DMS 273 (cell line): ENCODE measurements at regions not wholly inside any gene's neighbourhood (a gene's known extent, or its start where the extent isn't known, plus 50 kb on each side); places are given as distances from the start of the nearest gene placed in this dataset.
"Not testable (repeated sequence)": the region's sequence is repeated elsewhere in the genome, so short reads cannot be mapped to it uniquely, and the experiment has no call there.

ENCODE experiments used
- DNase-seq: peaks from one replicate; lab custom pipeline; 2025; ENCODE audit not compliant: unreplicated experiment; lab: John Stamatoyannopoulos, UW

GRCh38 chr11:26839911-26840698 is 118.2 kb upstream of the SLC5A12 start:
- DNase-seq = no peak

GRCh38 chr11:26841818-26842473 is 120.1 kb upstream of the SLC5A12 start:
- no peak for DNase-seq

GRCh38 chr11:26842478-26843282 is 120.8 kb upstream of the SLC5A12 start:
- no peak for DNase-seq

- no peak for DNase-seq
These were observed 121.7 kb upstream of the SLC5A12 start for GRCh38 chr11:26843539-26843938.

- no peak for DNase-seq
These were observed 123.1 kb upstream of the SLC5A12 start for GRCh38 chr11:26844963-26845362.

GRCh38 chr11:26846227-26846626 is 124.4 kb upstream of the SLC5A12 start:
- DNase-seq = no peak

- no peak for DNase-seq
These were observed 125.6 kb upstream of the SLC5A12 start for GRCh38 chr11:26847459-26847858.

GRCh38 chr11:26847977-26848376 is 126.1 kb upstream of the SLC5A12 start:
- DNase-seq = no peak

GRCh38 chr11:26849036-26849435 is 127.2 kb upstream of the SLC5A12 start:
- DNase-seq = peak; percentile 19

- peak; percentile 21 for DNase-seq
These were observed 129.4 kb upstream of the SLC5A12 start for GRCh38 chr11:26851291-26851690.

- DNase-seq = peak; percentile 88
These were observed 129.8 kb upstream of the SLC5A12 start for GRCh38 chr11:26851696-26852095.

GRCh38 chr11:26858098-26858497 is 135.8 kb upstream of the FIBIN start:
- no peak for DNase-seq

GRCh38 chr11:26859416-26859815 is 134.5 kb upstream of the FIBIN start:
- DNase-seq = peak; percentile 12

GRCh38 chr11:26860091-26860780 is 133.7 kb upstream of the FIBIN start:
- peak; percentile 8 for DNase-seq

GRCh38 chr11:26860895-26861294 is 133.0 kb upstream of the FIBIN start:
- DNase-seq = no peak

GRCh38 chr11:26862801-26863200 is 131.1 kb upstream of the FIBIN start:
- no peak for DNase-seq

- no peak for DNase-seq
These were observed 128.2 kb upstream of the FIBIN start for GRCh38 chr11:26865703-26866102.

- DNase-seq = no peak
These were observed 126.6 kb upstream of the FIBIN start for GRCh38 chr11:26867286-26867685.

- no peak for DNase-seq
These were observed 114.8 kb upstream of the FIBIN start for GRCh38 chr11:26878959-26879581.

- not testable (repeated sequence) for DNase-seq
These were observed 111.5 kb upstream of the FIBIN start for GRCh38 chr11:26882363-26882880.
